ENCODE measurements at regions not wholly inside any gene's neighbourhood (a gene's known extent, or its start where the extent isn't known, plus 50 kb on each side); places are given as distances from the start of the nearest gene placed in this dataset.

GRCh38 chr17:71378036-71378435, 742.8 kb upstream of the SOX9 start:
- TF ChIP-seq CTCF (IDR thresholded peaks at IDR 0.05) (no peak), EZH2 (IDR thresholded peaks at IDR 0.05; ENCODE audit: borderline replicate concordance, insufficient read depth, low read depth, low read length, poor library complexity, severe bottlenecking) (no peak)

Measured in B cell (primary cell).